Hindlimb muscle (tissue), 1 donor: ENCODE measurements at regions not wholly inside any gene's neighbourhood (a gene's known extent, or its start where the extent isn't known, plus 50 kb on each side); places are given as distances from the start of the nearest gene placed in this dataset.
"Not testable (repeated sequence)": the region's sequence is repeated elsewhere in the genome, so short reads cannot be mapped to it uniquely, and the experiment has no call there.

ENCODE experiments used
- DNase-seq: peaks from one replicate; pipeline ENCODE4 v3.0.0-alpha.2; 2013

DNA sequence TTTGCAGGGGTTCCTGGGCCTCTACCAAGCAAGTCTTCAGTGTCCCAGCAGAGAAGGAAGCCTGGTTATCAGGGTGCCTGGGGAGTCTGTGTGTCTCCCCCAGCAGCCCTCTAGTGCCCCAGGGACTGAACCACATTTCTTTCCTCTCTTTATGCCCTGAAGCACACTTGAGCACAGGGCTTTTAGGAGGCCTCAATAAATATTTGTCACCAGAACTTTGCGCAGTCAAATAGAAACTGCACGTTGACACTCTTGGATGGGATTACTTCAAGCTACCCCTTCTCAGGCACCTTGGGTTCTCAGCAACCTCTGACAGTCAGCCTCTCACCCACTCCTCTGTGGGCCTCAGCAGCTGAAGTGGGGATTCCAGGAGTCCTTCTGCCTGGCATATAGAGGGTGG is 226.6 kb upstream of the HES1 start:
- no peak for DNase-seq

DNA sequence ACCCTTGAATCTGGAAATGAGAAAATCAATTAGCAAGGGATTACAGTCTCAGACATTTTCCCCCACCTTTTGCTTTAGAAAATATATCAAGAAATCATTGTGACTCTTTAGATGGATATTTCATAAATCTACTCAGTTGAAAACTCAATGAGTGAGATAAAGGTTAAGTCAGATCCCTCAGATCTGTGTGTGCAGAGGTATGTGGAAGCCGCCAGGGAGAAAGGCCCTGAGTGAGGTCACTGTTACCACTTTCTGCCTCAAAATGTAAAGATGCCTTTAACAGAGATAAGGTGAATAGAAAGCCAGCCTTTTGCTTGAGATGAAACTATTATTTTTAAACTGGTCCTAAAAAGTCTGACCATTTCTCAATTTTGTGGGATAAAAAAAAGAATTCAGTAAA is 225.6 kb upstream of the HES1 start:
- DNase-seq: no peak

DNA sequence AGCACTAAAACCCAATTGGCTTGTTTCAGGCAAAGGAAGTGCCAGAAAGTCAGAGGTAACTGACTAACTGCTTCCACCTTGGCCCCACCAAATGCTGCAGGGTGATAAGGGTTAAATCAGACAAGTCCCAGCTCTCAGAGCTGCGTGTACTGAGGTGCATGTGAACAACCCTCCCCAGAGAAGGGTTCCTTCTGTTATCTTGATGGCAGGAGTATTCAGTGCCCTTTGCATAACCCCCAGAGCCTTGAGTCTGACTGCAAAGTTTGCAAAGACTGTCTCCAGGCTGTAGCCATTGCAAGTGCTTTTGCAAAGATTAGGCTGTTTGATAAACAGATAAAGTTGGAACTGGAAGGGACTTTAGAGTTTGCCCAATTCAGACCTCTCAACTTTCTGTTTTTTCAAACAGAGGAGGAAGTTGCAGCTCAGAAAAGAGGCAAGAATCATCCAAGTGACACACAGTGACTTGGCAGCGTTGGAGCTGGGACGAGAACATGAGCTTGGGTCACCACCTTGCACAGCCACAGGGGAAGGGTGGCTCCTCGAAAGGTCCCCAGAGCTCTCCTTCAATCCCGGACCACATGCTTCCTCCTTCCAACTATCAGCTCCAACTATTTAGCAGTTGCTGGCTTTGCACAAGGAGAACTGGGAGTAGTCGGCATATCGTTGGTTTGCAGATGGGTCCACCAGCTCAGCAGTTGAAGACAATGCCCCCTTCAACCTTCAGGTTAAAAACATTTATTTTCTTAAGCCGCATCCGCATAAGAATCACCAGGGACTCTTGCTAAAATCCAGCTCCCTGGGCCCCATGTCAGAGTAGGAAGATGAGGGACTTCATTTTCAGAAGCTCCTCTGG is 224.8 kb upstream of the HES1 start:
- DNase-seq: no peak

DNA sequence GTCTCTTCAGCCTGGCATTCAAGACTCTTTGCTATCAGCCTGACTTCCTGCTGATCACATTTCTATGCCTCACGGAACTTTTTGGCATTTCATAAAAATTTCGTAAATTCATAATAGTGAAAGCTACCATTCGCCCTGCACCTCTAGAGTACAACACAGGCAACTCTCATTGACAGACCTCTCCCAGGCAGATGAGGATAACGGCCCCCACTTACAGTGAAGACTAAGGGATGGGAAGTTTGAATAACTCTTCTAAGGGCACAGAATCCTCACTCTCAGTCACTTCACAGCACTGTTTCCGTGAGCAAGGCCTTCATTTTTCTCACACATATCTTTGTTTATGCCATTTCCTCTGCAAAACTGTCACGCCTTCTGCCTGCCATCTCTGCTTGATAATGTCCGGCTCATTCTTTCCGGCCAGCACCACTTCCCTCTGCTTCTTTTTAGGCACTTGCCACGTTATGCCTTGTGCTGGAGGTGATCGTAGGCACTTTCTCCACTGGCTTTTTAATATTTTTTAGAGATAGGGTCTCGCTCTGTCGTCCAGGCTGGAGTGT is 224.1 kb upstream of the HES1 start:
- DNase-seq: no peak

DNA sequence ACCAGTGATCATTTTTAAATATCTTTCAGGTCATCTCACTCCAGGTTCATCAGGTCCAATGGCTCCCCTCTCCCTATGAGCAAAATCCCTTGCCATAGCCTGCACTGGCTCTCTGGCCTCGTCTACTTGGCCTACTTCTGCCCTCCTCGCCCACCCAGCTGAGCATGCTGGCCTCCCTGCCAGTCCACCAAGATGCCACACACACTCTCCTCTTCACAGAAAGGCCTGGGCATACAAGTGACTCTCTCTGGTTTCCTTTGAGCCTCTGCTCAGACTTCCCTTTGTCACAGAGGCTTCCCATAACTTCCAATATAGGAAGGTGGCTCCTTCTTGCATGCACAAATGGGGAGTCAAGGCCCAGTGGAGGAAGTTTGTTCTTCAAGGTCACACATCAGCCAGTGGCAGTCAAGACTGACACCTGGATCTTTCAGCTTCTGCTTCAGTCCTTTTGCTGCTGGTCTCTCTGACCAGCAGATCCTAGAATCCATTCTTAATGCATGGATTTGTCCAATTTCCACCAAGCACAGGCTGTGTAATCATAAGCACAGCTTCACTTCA is 223.2 kb upstream of the HES1 start:
- DNase-seq: no peak

DNA sequence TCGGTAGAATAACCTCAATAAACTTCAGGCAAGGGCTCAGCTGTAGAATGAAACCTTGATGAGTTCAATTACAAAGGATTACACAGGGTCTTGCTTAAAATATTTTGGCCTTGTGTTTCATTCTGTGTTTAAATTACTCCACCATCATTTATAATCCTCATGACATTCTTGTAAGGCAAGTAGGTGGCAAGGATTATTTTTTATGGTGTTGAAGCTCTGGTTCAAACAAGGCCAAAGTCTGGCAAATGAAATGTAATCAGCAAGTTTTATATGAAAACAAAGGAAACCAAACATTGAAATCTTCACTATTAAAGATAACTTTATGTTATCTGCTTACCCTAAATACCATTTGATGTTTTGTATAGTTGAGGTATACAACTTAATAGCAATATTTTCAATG is 221.3 kb upstream of the HES1 start:
- DNase-seq: no peak

DNA sequence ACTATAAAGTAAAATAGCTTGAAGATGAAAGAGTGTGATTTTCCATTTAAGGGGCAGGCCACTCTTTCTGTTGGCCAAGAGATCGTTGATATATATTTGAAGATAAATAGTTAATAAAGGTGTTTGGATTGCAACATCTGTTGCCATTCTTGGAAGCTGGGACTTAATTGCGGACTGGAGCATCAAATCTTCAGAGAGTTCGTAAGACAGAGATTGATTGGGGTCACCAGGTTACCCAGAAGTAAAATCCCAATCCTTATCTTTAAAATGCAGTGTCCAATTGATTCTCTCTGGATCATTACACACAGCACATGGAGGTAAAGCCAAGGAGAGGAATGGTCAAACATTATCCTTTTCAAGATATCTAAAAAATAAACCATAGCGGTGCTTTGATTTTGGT is 220.8 kb upstream of the HES1 start:
- DNase-seq: no peak

DNA sequence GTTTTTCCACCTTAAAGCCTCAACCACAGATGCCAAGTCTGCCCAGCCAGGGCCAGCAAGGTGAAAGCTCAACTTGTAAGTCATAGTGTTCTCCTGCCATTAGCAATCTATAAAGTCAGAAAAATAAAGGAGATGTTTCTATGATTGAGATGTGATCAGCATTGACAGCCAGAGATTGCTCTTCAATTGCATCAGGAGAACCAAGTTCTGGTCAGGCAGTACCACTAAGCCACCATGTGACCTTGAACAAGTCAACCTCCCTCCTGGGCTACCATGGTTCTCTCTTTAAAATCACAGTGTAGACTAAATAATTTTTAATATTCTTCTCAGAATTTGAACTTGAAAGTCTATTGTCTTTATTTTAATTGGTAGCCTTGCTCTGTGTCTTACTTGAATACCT is 220.3 kb upstream of the HES1 start:
- DNase-seq: no peak

DNA sequence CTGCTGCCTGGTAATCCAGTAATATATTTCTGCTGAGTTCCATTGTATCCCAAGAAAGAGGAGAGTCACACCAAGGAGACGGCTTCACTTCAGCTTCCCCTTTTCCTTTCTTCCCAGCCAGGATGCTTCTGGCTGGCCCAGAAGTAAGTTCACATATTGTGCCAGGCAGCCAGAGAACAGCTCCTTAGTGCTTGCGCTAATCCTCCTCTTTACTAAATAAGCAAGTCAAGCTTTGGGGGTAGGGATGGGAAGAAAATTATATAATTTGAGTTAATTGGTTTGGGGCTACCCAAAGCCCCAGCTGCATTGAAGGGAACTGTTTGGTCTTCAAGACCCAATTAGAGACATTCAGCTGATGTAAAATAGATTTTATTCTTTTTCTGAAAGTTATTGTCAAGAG is 218.8 kb upstream of the HES1 start:
- no peak for DNase-seq

DNA sequence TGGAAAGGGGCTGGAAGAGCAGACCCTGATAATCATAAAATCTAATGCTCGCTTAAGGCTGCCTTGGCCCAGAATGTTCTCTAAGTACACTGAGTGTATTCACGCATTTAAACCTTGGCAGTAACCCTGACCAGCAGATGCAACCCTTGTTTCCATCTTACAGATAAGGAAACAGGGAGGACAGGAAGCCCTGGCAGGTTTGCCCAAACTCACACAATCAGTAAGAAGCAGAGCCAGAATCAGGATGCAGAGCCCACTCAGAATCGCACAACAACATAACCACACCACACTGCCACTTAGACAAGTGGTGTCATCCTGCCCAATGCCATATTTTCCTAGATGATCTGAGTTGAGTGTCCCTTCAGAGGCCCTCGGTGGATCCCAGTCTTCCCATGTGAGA is 214.5 kb upstream of the HES1 start:
- no peak for DNase-seq

DNA sequence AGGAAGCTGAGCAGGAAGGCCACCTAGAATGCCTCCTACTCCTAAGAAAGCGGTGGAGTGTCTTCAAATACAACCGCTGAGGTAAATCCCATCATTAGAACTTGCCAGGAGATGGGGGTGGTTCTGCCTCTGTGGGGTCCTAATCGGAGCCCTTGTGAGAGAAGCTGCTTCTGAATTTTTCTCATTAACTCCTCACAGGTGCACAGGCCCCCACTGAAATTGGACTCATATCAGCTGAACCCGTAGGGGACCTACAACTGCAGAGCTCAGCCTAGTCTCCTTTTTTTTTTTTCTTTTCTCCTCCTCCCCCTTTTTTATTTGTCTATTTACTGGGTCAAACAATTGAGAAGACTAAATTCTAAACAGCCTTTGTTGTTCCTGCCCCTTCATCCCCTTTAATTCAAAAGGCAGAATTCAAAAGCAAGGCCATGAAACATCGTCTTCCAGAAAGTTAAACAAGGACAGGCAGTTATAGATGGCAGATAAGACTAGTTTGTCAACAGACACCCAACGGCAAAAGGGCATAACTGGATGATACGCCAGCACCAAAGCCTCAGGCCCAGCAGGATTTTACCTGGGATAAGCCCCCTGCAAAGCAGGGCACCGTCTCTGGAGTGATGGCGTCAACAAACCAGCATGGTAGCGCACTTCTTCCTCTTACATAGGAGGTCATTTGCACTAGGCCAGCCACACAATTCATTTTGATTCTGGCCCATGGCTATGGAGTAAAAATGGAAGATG is 213.7 kb upstream of the HES1 start:
- no peak for DNase-seq

DNA sequence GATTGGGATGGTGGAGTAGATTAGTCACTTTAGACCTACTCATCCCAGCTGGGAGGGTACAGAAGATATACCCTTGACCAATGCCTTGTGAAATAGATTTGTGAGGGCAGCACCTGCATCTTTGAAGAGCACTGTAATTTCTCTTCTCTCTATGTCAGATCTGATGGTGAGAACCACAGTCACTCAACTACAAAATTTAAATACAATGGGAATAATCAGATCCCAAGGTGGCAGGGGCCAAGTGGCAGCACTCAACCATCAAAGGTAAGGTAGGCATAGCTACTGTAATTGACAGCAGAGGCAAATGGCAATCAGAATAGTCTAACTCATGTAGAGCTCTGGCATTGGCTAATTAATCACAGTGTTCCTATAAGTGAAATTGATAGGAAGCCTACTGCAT is 212.0 kb upstream of the HES1 start:
- not testable (repeated sequence) for DNase-seq

DNA sequence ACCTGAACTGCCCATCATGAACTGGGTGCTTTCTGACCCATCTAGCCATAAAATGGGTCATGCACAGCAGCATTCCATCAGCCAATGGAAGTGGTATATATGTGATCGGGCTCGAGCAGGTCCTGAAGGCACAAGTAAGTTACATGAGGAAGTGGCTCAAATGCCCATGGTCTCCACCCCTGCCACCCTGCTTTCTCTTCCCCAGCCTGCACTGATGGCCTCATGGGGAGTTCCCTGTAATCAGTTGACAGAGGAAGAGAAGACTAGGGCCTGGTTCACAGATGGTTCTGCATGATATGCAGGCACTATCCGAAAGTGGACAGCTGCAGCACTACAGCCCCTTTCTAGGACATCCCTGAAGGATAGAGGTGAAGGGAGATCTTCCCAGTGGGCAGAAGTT is 209.9 kb upstream of the HES1 start:
- DNase-seq: not testable (repeated sequence)

DNA sequence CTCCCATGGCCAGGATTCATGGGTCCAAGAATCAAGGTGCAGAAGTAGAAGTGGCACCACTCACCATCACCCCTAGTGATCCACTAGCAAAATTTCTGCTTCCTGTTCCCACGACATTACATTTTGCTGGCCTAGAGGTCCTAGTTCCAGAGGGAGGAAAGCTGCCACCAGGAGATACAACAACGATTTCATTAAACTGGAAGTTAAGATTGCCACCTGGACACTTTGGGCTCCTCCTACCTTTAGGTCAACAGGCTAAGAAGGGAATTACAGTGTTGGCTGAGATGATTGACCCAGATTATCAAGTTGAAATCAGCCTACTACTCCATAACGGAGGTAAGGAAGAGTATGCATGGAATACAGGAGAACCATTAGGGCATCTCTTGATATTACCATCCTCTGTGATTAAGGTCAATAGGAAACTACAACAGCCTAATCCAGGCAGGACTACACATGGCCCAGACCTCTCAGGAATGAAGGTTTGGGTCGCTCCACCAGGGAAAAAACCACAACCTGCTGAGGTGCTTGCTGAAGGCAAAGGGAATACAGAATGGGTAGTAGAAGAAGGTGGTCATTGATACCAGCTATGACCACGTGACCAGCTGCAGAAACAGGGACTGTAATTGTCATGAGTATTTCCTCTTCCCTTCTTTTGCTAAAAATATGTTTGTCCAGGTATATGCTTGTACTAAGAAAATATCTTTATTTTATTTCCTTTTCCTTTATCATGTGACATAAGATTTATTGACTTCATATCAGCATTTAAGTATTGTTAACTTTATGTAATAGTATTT is 208.3 kb upstream of the HES1 start:
- DNase-seq: not testable (repeated sequence)

DNA sequence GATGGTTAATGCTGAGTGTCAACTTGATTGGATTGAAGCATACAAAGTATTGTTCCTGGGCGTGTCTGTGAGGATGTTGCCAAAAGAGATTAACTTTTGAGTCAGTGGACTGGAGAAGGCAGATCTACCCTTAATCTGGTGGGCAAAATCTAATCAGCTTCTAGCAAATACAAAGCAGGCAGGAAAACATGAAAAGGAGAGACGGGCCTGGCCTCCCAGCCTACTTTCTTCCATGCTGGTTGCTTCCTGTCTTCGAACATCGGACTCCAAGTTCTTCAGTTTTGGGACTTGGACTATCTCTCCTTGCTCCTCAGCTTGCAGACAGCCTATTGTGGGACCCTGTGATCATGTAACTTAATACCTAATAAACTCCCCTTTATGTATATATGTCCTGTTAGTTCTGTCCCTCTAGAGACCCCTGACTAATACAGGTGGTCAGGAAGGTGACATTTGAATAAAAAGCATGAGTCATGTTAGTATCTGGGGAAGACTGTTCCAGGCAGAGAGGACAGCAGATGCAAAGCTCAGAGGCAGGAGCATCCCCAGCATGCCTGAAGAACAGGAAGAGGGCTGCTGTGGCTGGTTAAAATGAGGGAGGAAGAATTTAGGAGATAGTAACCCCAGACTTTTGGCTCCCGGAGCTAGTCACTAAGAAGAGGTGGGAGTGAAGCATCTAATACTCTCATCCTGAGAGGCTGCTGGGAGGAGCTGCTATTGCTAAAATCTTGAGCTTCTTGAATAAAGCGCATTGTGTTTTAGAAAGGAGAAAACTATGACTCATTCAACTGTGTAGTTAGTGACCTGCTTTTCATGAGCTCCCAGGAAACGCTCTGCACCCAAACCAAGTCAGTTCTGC is 207.4 kb upstream of the HES1 start:
- DNase-seq: no peak

DNA sequence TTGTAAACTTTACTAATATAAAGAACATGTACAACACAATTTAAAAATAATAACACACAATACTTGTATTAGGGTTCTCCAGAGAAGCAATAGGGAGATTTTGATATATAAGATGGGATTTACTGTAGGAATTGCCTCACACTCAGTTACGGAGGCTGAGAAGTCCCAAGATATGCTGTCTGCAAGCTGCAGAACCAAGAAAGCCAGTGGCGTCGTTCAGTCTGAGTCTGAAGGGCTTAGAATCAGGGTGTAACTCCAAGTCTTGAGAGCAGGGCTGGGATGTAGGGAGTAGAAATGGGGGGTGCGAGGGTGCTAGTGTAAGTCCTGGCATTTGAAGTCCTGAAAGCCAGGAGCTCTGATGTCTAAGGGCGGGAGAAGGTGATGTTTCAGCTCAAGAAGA is 206.6 kb upstream of the HES1 start:
- no peak for DNase-seq

DNA sequence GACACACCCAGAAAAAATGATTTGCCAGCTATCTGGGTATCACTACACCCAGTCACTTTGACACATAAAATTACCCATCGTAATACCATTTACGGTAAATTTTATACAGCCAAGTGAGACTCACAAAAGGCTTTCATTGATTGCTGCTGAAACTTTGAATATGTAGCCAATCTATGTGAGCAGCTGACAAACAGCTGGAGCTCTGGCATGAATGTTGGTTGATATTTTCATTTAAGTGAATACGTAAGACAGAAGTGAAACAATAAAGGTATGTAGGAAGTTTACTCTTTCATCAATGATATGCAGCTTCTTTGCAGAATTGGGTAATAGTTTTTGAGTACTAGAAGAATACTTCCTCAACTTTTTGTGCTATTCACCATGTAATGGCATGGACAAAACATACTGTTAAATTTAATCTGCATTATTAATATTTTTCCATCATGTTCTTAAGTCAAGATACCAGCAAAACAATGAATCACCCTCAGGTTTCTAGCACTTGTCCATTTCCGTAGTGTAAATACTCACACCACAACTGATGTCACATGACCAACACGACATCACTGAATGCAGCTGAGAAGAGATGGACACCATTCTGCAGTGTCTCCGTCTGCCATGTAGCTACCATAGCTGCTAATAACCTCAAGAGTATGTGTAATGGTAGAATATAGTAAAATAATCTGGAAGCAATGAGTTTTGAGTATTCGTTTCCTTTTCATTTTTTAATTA is 205.9 kb upstream of the HES1 start:
- DNase-seq: no peak

DNA sequence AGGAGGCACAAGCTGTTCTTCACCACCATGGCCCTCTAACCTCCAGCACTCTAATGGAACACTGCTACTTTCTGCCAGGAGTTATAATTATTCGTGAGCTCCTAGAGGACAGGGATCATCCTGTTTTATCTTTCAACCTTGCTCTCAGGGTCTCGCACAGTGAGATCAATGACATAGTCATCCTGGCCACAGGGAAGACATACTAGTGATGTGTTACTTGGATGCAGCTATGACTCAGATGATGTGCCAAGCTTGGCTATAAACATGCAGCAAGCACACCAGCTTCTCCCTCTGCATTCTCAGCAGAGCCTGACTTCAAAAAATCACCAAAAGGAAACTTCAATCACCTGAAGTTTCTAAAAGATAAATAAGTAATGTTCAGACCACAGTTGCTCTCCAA is 203.8 kb upstream of the HES1 start:
- DNase-seq: no peak

DNA sequence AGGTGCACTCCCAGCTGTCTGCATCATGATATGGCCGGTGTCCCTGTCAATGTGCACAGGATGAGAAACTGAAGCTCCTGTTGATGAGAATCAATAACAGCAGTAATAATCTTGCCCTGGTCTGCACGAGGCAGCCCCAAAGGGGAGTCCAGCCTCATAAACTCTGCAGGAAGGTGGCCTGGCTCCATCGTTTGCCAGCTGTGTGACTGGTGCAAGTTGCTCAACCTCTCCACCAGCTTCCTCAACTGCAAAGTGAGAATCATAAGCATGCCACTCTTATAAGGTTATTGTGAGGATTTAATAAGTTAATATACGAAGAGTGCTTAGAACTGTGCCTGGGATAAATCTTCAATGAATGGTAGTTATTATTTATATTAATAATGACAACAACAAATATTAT is 203.4 kb upstream of the HES1 start:
- no peak for DNase-seq

DNA sequence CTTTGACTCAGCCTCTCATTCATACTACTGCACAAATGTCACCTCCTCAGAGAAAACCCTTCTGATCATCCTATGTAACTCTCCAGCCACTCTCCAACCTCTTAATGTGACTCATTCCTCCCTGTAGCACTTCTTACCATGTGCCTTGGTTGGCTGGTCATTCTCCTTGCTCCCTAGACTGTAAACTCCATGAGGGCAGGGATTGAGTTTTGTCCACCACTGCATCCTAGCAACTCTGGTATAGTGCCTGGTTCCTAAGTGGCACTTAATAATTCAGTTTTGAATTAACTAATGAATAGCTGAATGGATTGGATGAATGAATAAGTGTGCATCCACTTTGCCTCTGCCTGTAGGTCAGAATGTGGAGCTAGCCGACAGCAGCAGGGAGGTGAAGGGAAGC is 202.5 kb upstream of the HES1 start:
- no peak for DNase-seq

DNA sequence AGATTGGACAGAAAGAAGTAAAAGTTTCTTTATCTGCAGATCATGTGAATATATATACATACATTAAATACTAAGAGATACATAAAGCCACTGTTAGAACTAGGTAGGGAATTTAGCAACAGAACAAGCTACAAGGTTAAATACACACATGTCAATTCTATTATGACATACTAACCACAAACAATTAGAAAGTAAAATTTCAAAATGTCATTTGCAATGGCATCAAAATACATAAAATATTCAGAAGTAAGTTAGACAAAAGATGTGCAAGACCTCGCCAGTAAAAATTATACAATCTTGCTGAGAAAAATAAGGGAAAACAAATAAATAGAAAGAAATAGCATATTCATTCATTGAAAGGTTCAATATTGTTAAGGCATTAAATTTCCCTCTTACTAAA is 200.0 kb upstream of the HES1 start:
- DNase-seq: no peak
